G401 (cell line): ENCODE measurements at regions not wholly inside any gene's neighbourhood (a gene's known extent, or its start where the extent isn't known, plus 50 kb on each side); places are given as distances from the start of the nearest gene placed in this dataset.
"Not testable (repeated sequence)": the region's sequence is repeated elsewhere in the genome, so short reads cannot be mapped to it uniquely, and the experiment has no call there.

ENCODE experiments used
- DNase-seq: peaks from one replicate; pipeline ENCODE4 v3.0.0-alpha.2; 2015; ENCODE audit warnings: low spot score
- in situ Hi-C: cut with HindIII; loops from 2 replicates; pipeline ENCODE4 v1.10.0; 2016; ENCODE audit warnings: low sequenced_read_pairs, mixed read lengths

- DNase-seq: no peak
- in situ Hi-C loops: no loop called here
Measured at GRCh38 chr15:60128710-60129109, 124.6 kb downstream of the FOXB1 start.

GRCh38 chr15:60130398-60130797, 126.3 kb downstream of the FOXB1 start:
- in situ Hi-C loops: no loop called here
- no peak for DNase-seq

GRCh38 chr15:60130821-60131220, 126.7 kb downstream of the FOXB1 start:
- no peak for DNase-seq
- in situ Hi-C loops: no loop called here

- in situ Hi-C loops: no loop called here
- DNase-seq: peak; percentile 17
Measured at GRCh38 chr15:60134609-60135008, 130.5 kb downstream of the FOXB1 start.

GRCh38 chr15:60135961-60136360, 131.8 kb downstream of the FOXB1 start:
- peak; percentile 53 for DNase-seq
- in situ Hi-C loops: no loop called here

GRCh38 chr15:60137711-60138396, 133.7 kb downstream of the FOXB1 start:
- in situ Hi-C loops: no loop called here
- DNase-seq: no peak

GRCh38 chr15:60138397-60138968, 134.4 kb downstream of the FOXB1 start:
- in situ Hi-C loops: no loop called here
- DNase-seq: no peak

GRCh38 chr15:60152386-60152785, 148.3 kb downstream of the FOXB1 start:
- in situ Hi-C loops: no loop called here
- DNase-seq: no peak

GRCh38 chr15:60154764-60155325, 150.7 kb downstream of the FOXB1 start:
- no peak for DNase-seq
- in situ Hi-C loops: no loop called here

- in situ Hi-C loops: no loop called here
Measured at GRCh38 chr15:60155661-60156060, 151.6 kb downstream of the FOXB1 start.

GRCh38 chr15:60160909-60161308, 156.8 kb downstream of the FOXB1 start:
- in situ Hi-C loops: no loop called here
- no peak for DNase-seq

More at GRCh38 chr15:60155661-60156060, 151.6 kb downstream of the FOXB1 start:
- no peak for DNase-seq

GRCh38 chr15:60161704-60162103, 157.6 kb downstream of the FOXB1 start:
- in situ Hi-C loops: no loop called here
- no peak for DNase-seq

GRCh38 chr15:60162251-60162967, 158.3 kb downstream of the FOXB1 start:
- in situ Hi-C loops: no loop called here
- no peak for DNase-seq

- in situ Hi-C loops: no loop called here
- no peak for DNase-seq
Measured at GRCh38 chr15:60162968-60163355, 158.9 kb downstream of the FOXB1 start.

GRCh38 chr15:60165111-60165510, 161.0 kb downstream of the FOXB1 start:
- in situ Hi-C loops: no loop called here
- DNase-seq: peak; percentile 87

- DNase-seq: no peak
- in situ Hi-C loops: no loop called here
Measured at GRCh38 chr15:60172143-60172542, 168.0 kb downstream of the FOXB1 start.

- in situ Hi-C loops: no loop called here
Measured at GRCh38 chr15:60179786-60180391, 175.8 kb downstream of the FOXB1 start.

GRCh38 chr15:60181957-60182356, 177.8 kb downstream of the FOXB1 start:
- in situ Hi-C loops, DNase-seq: not testable (repeated sequence)

More at GRCh38 chr15:60179786-60180391, 175.8 kb downstream of the FOXB1 start:
- peak; percentile 14 for DNase-seq

- DNase-seq: no peak
- in situ Hi-C loops: no loop called here
Measured at GRCh38 chr15:60183366-60183765, 179.3 kb downstream of the FOXB1 start.

GRCh38 chr15:60184579-60184978, 180.5 kb downstream of the FOXB1 start:
- in situ Hi-C loops: no loop called here
- DNase-seq: no peak
